Ishikawa (cell line): ENCODE measurements at regions not wholly inside any gene's neighbourhood (a gene's known extent, or its start where the extent isn't known, plus 50 kb on each side); places are given as distances from the start of the nearest gene placed in this dataset.

Source experiments
- CREB1 ChIP-seq: IDR thresholded peaks from 2 replicates; pipeline ENCODE4 v1.6.1; 2012; ENCODE audit warnings: low read depth
- NFIC ChIP-seq: IDR thresholded peaks from 2 replicates; pipeline ENCODE4 v1.6.1; 2012
- RAD21 ChIP-seq: IDR thresholded peaks from 2 replicates; pipeline ENCODE4 v1.6.1; 2012; ENCODE audit warnings: low read depth
- TAF1 ChIP-seq: IDR thresholded peaks from 2 replicates; pipeline ENCODE4 v1.6.1; 2012; ENCODE audit warnings: low read depth, mild to moderate bottlenecking
- TCF12 ChIP-seq: IDR thresholded peaks from 2 replicates; pipeline ENCODE4 v1.6.1; 2012; ENCODE audit warnings: low read depth
- TF ChIP-seq, protein P1 (sequence below): IDR thresholded peaks from 2 replicates; pipeline ENCODE4 v1.6.1; 2012; ENCODE audit warnings: low read depth, mild to moderate bottlenecking
- TF ChIP-seq, protein P2 (sequence below): IDR thresholded peaks from 2 replicates; pipeline ENCODE4 v1.6.1; 2012
- TF ChIP-seq, protein P3 (sequence below): IDR thresholded peaks from 2 replicates; pipeline ENCODE4 v1.6.1; 2012

DNA sequence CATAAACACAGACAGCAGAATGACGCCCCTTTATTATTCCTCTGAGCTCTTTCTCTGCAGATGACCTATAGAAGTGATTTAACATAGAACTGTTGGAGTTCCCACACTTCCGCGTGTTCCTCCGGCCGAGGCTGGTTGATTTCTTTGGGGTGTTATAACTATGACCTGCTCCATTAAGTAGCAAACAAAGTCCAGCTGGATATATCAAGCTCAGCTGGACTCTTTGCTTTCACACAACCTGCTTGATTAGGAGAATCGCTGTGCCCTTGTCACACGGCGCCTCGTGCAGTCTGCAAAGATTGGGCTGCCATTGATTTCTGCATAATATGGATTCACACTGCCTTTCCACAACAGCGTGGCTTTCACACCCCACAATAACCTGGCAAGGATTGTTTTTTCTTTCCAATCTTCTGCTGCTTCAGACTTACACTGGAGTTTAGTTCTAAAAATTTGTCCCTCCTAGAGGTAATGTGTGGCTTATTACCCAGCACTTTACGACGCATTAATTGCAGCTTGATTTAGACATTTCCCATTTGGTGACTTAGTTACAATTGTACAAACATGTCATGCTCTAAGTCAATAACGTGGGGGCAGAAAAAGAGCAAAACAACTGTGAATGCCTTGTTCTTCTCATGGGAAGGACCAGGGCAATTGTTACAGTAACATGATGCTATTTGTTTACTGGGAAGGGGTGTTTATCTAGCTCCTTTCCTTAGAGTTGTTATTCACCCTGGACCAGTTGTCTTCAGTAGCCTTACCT is 485.7 kb downstream of the TXNL1 start:
- TF ChIP-seq NFIC: no peak
- no peak for TF ChIP-seq CREB1
- no peak for TF ChIP-seq RAD21
- no peak for TF ChIP-seq TCF12
- TF ChIP-seq, protein P1, sequence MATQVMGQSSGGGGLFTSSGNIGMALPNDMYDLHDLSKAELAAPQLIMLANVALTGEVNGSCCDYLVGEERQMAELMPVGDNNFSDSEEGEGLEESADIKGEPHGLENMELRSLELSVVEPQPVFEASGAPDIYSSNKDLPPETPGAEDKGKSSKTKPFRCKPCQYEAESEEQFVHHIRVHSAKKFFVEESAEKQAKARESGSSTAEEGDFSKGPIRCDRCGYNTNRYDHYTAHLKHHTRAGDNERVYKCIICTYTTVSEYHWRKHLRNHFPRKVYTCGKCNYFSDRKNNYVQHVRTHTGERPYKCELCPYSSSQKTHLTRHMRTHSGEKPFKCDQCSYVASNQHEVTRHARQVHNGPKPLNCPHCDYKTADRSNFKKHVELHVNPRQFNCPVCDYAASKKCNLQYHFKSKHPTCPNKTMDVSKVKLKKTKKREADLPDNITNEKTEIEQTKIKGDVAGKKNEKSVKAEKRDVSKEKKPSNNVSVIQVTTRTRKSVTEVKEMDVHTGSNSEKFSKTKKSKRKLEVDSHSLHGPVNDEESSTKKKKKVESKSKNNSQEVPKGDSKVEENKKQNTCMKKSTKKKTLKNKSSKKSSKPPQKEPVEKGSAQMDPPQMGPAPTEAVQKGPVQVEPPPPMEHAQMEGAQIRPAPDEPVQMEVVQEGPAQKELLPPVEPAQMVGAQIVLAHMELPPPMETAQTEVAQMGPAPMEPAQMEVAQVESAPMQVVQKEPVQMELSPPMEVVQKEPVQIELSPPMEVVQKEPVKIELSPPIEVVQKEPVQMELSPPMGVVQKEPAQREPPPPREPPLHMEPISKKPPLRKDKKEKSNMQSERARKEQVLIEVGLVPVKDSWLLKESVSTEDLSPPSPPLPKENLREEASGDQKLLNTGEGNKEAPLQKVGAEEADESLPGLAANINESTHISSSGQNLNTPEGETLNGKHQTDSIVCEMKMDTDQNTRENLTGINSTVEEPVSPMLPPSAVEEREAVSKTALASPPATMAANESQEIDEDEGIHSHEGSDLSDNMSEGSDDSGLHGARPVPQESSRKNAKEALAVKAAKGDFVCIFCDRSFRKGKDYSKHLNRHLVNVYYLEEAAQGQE: no peak
- TF ChIP-seq TAF1: no peak
- TF ChIP-seq, protein P2, sequence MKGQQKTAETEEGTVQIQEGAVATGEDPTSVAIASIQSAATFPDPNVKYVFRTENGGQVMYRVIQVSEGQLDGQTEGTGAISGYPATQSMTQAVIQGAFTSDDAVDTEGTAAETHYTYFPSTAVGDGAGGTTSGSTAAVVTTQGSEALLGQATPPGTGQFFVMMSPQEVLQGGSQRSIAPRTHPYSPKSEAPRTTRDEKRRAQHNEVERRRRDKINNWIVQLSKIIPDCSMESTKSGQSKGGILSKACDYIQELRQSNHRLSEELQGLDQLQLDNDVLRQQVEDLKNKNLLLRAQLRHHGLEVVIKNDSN: no peak
- TF ChIP-seq, protein P3, sequence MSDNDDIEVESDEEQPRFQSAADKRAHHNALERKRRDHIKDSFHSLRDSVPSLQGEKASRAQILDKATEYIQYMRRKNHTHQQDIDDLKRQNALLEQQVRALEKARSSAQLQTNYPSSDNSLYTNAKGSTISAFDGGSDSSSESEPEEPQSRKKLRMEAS: no peak
